CD4-positive, CD25-positive, alpha-beta regulatory T cell (primary cell): ENCODE measurements at regions not wholly inside any gene's neighbourhood (a gene's known extent, or its start where the extent isn't known, plus 50 kb on each side); places are given as distances from the start of the nearest gene placed in this dataset.

Experiments
- ATAC-seq, 2 donors: fragments of 150-1000 bp; cut with Tn5 transposase; one replicate each; pipeline ENCODE4 v1.10.0; 2021; ENCODE audit warnings: low read depth in 2 of 2, moderate number of reproducible peaks in 2 of 2, moderate library complexity in 1 of 2
- DNase-seq, 3 donors: peaks; one replicate each; pipeline versions ENCODE4 v3.0.0 to v3.0.0-alpha.2; 2012 to 2022; ENCODE audit warnings: mixed read lengths in 1 of 3
- H3K27ac ChIP-seq: one replicate; pipeline ENCODE4 v1.7.0; 2013; ENCODE audit warnings: mild to moderate bottlenecking, low read length; ENCODE audit not compliant: insufficient read depth, poor library complexity, severe bottlenecking
- H3K27me3 ChIP-seq: one replicate; pipeline ENCODE4 v1.7.0; 2013; ENCODE audit warnings: low read length; ENCODE audit not compliant: control insufficient read depth, insufficient read depth
- H3K36me3 ChIP-seq: one replicate; pipeline ENCODE4 v1.7.0; 2013; ENCODE audit warnings: mild to moderate bottlenecking, low read length, moderate library complexity; ENCODE audit not compliant: control insufficient read depth, insufficient read depth
- H3K4me1 ChIP-seq: 2 replicates; pipeline ENCODE4 v1.7.0; 2013; ENCODE audit warnings: mild to moderate bottlenecking, low read length; ENCODE audit not compliant: insufficient read depth, control insufficient read depth, poor library complexity, severe bottlenecking
- H3K4me3 ChIP-seq: one replicate; pipeline ENCODE4 v1.7.0; 2013; ENCODE audit warnings: low read depth, mild to moderate bottlenecking, low read length, moderate library complexity
- H3K9me3 ChIP-seq, 2 experiments: 1 replicate in 1 of 2; 2 replicates in 1 of 2; pipeline ENCODE4 v1.7.0; 2013; ENCODE audit warnings: low read length in 2 of 2, mild to moderate bottlenecking in 1 of 2, moderate library complexity in 1 of 2; ENCODE audit not compliant: control insufficient read depth in 2 of 2
- H3K27ac Mint-ChIP-seq, 3 donors: one replicate each; pipeline ENCODE4 v1.8.0; 2020 to 2022; ENCODE audit warnings: mild to moderate bottlenecking in 3 of 3, mixed read lengths in 3 of 3, moderate library complexity in 2 of 3
- H3K27me3 Mint-ChIP-seq: one replicate; pipeline ENCODE4 v1.8.0; 2022; ENCODE audit warnings: mild to moderate bottlenecking, mixed read lengths
- H3K36me3 Mint-ChIP-seq: one replicate; pipeline ENCODE4 v1.8.0; 2020; ENCODE audit warnings: mixed read lengths
- H3K4me1 Mint-ChIP-seq, 4 donors: one replicate each; pipeline ENCODE4 v1.8.0; 2020 to 2022; ENCODE audit warnings: mixed read lengths in 4 of 4, mild to moderate bottlenecking in 1 of 4
- H3K4me3 Mint-ChIP-seq, 4 donors: one replicate each; pipeline ENCODE4 v1.8.0; 2020 to 2022; ENCODE audit warnings: mild to moderate bottlenecking in 4 of 4, mixed read lengths in 4 of 4, moderate library complexity in 3 of 4
- H3K9me3 Mint-ChIP-seq, 7 donors: one replicate each; pipeline ENCODE4 v1.8.0; 2020 to 2022; ENCODE audit warnings: mixed read lengths in 7 of 7, mild to moderate bottlenecking in 3 of 7, moderate library complexity in 2 of 7

GRCh38 chr2:79453918-79454317 lies 58.9 kb upstream of the CTNNA2 start:
- no peak overlapping the region for H3K4me3 ChIP-seq
- peaks cover 0 to 12% (median 1%) of the 10 kb centered on the region in 7 donors for H3K9me3 Mint-ChIP-seq
- no peak overlapping the region for H3K4me3 Mint-ChIP-seq
- H3K27ac ChIP-seq: no peak overlapping the region
- no peak for ATAC-seq
- no peak overlapping the region for H3K27ac Mint-ChIP-seq
- H3K36me3 ChIP-seq: no peaks in the 10 kb centered on the region
- no peaks in the 10 kb centered on the region for H3K36me3 Mint-ChIP-seq
- no peaks in the 10 kb centered on the region for H3K27me3 ChIP-seq
- no peaks in the 10 kb centered on the region for H3K4me1 ChIP-seq
- H3K27me3 Mint-ChIP-seq: no peaks in the 10 kb centered on the region
- H3K9me3 ChIP-seq: peaks cover 0 to 5% of the 10 kb centered on the region in 2 experiments
- no peak for DNase-seq
- H3K4me1 Mint-ChIP-seq: no peaks in the 10 kb centered on the region

GRCh38 chr2:79452651-79453050 lies 60.2 kb upstream of the CTNNA2 start:
- Histone ChIP-seq H3K36me3 (no peaks in the 10 kb centered on the region), H3K27me3 (no peaks in the 10 kb centered on the region), H3K27ac (no peak overlapping the region), H3K4me1 (no peaks in the 10 kb centered on the region), H3K9me3 (peaks cover 0 to 5% of the 10 kb centered on the region in 2 experiments), H3K4me3 (no peak overlapping the region)
- DNase-seq (no peak), ATAC-seq (no peak)
- H3K27me3 Mint-ChIP-seq: no peaks in the 10 kb centered on the region
- no peaks in the 10 kb centered on the region for H3K4me1 Mint-ChIP-seq
- no peak overlapping the region for H3K4me3 Mint-ChIP-seq
- no peak overlapping the region for H3K27ac Mint-ChIP-seq
- H3K36me3 Mint-ChIP-seq: no peaks in the 10 kb centered on the region
- peaks cover 0 to 19% (median 2%) of the 10 kb centered on the region in 7 donors for H3K9me3 Mint-ChIP-seq

- Mint-ChIP-seq H3K9me3 (peaks cover 2 to 29% (median 5%) of the 10 kb centered on the region in 7 donors), H3K4me3 (no peak overlapping the region), H3K27me3 (no peaks in the 10 kb centered on the region), H3K27ac (no peak overlapping the region), H3K4me1 (no peaks in the 10 kb centered on the region), H3K36me3 (no peaks in the 10 kb centered on the region)
- no peak overlapping the region for H3K27ac ChIP-seq
- H3K4me3 ChIP-seq: no peak overlapping the region
- peaks cover 0 to 3% of the 10 kb centered on the region in 2 experiments for H3K9me3 ChIP-seq
- no peaks in the 10 kb centered on the region for H3K4me1 ChIP-seq
- DNase-seq: no peak
- H3K36me3 ChIP-seq: no peaks in the 10 kb centered on the region
- no peak for ATAC-seq
- H3K27me3 ChIP-seq: no peaks in the 10 kb centered on the region
Measured at GRCh38 chr2:79447463-79447862, 65.4 kb upstream of the CTNNA2 start.

- H3K4me3 Mint-ChIP-seq: no peak overlapping the region
- DNase-seq (no peak), ATAC-seq (no peak)
- H3K36me3 Mint-ChIP-seq: no peaks in the 10 kb centered on the region
- H3K27me3 Mint-ChIP-seq: no peaks in the 10 kb centered on the region
- H3K9me3 Mint-ChIP-seq: peaks cover 2 to 26% (median 5%) of the 10 kb centered on the region in 7 donors
- Histone ChIP-seq H3K27me3 (no peaks in the 10 kb centered on the region), H3K4me1 (no peaks in the 10 kb centered on the region), H3K4me3 (no peak overlapping the region), H3K9me3 (peaks cover 0 to 3% of the 10 kb centered on the region in 2 experiments), H3K36me3 (no peaks in the 10 kb centered on the region), H3K27ac (no peak overlapping the region)
- H3K27ac Mint-ChIP-seq: no peak overlapping the region
- no peaks in the 10 kb centered on the region for H3K4me1 Mint-ChIP-seq
Measured at GRCh38 chr2:79446313-79446712, 66.5 kb upstream of the CTNNA2 start.

GRCh38 chr2:79437433-79438267 lies 75.2 kb upstream of the CTNNA2 start:
- Histone ChIP-seq H3K27me3 (no peaks in the 10 kb centered on the region), H3K4me3 (no peak overlapping the region), H3K27ac (no peak overlapping the region), H3K36me3 (no peaks in the 10 kb centered on the region), H3K9me3 (peaks cover 0 to 5% of the 10 kb centered on the region in 2 experiments), H3K4me1 (no peaks in the 10 kb centered on the region)
- Mint-ChIP-seq H3K4me1 (no peaks in the 10 kb centered on the region), H3K27me3 (no peaks in the 10 kb centered on the region), H3K4me3 (no peak overlapping the region), H3K27ac (no peak overlapping the region), H3K36me3 (no peaks in the 10 kb centered on the region), H3K9me3 (peaks cover 0 to 20% (median 6%) of the 10 kb centered on the region in 7 donors)
- DNase-seq: no peak
- ATAC-seq: no peak

GRCh38 chr2:79434362-79434761 lies 78.5 kb upstream of the CTNNA2 start:
- ATAC-seq: no peak
- no peaks in the 10 kb centered on the region for H3K27me3 ChIP-seq
- Mint-ChIP-seq H3K27ac (no peak overlapping the region), H3K27me3 (no peaks in the 10 kb centered on the region), H3K4me3 (no peak overlapping the region), H3K36me3 (no peaks in the 10 kb centered on the region), H3K9me3 (peaks cover 0 to 23% (median 5%) of the 10 kb centered on the region in 7 donors), H3K4me1 (no peaks in the 10 kb centered on the region)
- no peak for DNase-seq
- H3K4me1 ChIP-seq: no peaks in the 10 kb centered on the region
- no peaks in the 10 kb centered on the region for H3K36me3 ChIP-seq
- H3K9me3 ChIP-seq: peaks cover 3 to 5% of the 10 kb centered on the region in 2 experiments
- H3K27ac ChIP-seq: no peak overlapping the region
- no peak overlapping the region for H3K4me3 ChIP-seq

GRCh38 chr2:79432731-79433146 lies 80.1 kb upstream of the CTNNA2 start:
- Histone ChIP-seq H3K36me3 (no peaks in the 10 kb centered on the region), H3K4me1 (no peaks in the 10 kb centered on the region), H3K27ac (no peak overlapping the region), H3K4me3 (no peak overlapping the region), H3K9me3 (peaks cover 3 to 5% of the 10 kb centered on the region in 2 experiments), H3K27me3 (no peaks in the 10 kb centered on the region)
- peaks cover 0 to 28% (median 4%) of the 10 kb centered on the region in 7 donors for H3K9me3 Mint-ChIP-seq
- no peaks in the 10 kb centered on the region for H3K27me3 Mint-ChIP-seq
- ATAC-seq (no peak), DNase-seq (no peak)
- H3K4me1 Mint-ChIP-seq: no peaks in the 10 kb centered on the region
- no peak overlapping the region for H3K27ac Mint-ChIP-seq
- no peak overlapping the region for H3K4me3 Mint-ChIP-seq
- no peaks in the 10 kb centered on the region for H3K36me3 Mint-ChIP-seq

GRCh38 chr2:79428745-79429144 lies 84.1 kb upstream of the CTNNA2 start:
- DNase-seq (no peak), ATAC-seq (no peak)
- Mint-ChIP-seq H3K27ac (no peak overlapping the region), H3K36me3 (no peaks in the 10 kb centered on the region), H3K9me3 (peaks cover 0 to 22% (median 3%) of the 10 kb centered on the region in 7 donors), H3K27me3 (no peaks in the 10 kb centered on the region), H3K4me3 (no peak overlapping the region), H3K4me1 (no peaks in the 10 kb centered on the region)
- Histone ChIP-seq H3K9me3 (peaks cover 0 to 6% of the 10 kb centered on the region in 2 experiments), H3K27ac (no peak overlapping the region), H3K27me3 (no peaks in the 10 kb centered on the region), H3K4me3 (no peak overlapping the region), H3K36me3 (no peaks in the 10 kb centered on the region), H3K4me1 (no peaks in the 10 kb centered on the region)
